GM12874 (cell line): ENCODE measurements at regions not wholly inside any gene's neighbourhood (a gene's known extent, or its start where the extent isn't known, plus 50 kb on each side); places are given as distances from the start of the nearest gene placed in this dataset.

Experiments used
- CTCF ChIP-seq: IDR thresholded peaks from 2 replicates; pipeline ENCODE4 v1.5.1; 2011; ENCODE audit warnings: low read depth, mild to moderate bottlenecking, control low read depth, low read length, moderate library complexity; ENCODE audit not compliant: insufficient read depth

- TF ChIP-seq CTCF = no peak
These were observed 838.1 kb downstream of the DACH1 start for GRCh38 chr13:71028884-71029283.

DNA sequence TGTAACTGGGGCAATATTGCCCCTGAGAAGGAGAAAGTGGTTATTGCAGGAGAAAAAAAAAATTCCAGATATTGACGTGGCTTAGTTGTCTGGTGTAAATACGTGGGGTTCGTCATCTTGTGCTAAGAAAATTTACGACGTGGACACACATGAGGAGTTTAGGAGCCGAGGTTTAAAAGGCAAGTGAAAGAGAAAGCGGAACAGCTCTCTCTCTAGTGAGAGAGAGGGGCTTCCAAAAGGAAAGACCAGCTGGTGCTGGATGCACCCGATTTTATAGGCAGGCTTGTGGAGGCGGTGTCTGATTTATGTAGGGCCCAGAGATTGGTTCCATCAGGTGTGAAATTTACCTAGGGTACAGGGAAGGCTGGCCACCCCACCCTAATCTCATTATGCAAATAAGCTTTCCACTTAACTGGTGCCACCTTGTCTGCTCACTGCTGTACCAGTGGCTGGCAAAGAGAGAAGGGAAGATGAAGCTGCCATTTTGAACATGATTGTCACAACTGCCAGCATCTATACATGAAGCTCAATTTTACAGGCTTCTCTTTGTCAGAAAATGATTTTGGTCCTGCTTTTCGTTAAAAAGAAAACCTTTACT, 845.1 kb downstream of the DACH1 start:
- TF ChIP-seq CTCF = no peak

DNA sequence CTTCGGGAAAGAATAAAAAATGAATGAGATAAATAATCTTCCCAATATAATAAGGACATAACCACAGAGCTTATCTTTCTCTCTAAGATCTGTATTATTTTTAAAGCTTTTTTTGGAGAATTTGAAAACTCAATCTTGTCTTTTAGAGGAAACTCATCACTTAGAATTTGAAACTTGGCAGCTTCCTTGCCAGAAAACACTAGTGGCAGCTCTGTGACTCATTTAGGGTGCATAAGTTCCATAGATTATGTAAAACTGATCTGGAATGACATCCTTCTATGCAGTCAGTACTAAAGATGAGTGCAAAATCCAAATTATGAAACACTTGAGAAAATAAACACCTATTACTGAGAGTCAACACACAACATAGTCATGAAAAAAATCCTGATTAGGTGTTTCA, 848.0 kb downstream of the DACH1 start:
- no peak for TF ChIP-seq CTCF

DNA sequence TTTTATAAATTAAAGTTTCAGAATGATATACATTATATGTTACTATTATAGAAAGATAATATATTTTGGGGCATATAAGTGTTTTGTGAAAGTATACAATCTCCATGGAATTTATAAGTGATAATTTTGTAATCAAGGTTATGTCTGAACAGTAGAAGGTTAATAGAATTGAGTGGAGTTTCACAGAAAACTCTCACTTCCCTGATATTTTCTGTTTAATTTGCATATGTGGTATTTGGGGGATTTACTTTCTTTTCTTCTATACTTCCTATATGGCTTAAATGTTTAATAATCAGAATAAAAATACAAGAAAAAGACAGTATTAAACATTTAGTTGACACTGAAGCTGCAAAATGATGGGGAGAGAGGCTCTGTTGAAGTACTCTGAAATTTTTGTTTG, 848.5 kb downstream of the DACH1 start:
- no peak for TF ChIP-seq CTCF

- no peak for TF ChIP-seq CTCF
These were observed 849.4 kb downstream of the DACH1 start for GRCh38 chr13:71017607-71018006.

DNA sequence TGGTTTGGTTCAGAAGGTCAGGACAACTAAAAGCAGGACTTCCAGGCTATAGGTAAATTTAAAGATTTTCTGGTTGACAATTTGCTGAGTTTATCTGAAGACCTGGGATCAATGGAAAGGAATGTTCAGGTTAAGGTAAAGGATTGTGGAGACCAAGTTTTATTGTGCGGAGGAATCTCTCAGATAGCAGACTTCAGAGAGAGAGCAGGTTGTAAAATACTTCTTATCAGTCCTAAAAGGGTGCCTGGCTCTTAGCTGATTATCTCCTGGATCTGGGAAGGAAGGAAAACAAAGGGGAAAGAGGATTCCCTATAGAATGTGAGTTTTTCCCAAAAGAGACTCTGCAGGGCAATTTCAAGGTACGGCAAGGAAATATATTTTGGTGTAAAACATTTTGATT, 851.5 kb downstream of the DACH1 start:
- no peak for TF ChIP-seq CTCF

- no peak for TF ChIP-seq CTCF
These were observed 852.0 kb downstream of the DACH1 start for GRCh38 chr13:71015021-71015420.
